Anterior cingulate cortex (tissue), 58 donors: ENCODE measurements at regions not wholly inside any gene's neighbourhood (a gene's known extent, or its start where the extent isn't known, plus 50 kb on each side); places are given as distances from the start of the nearest gene placed in this dataset.

Source experiments
- DNase-seq, 58 donors: peaks; one replicate each; lab custom pipeline; 2025; lab: John Stamatoyannopoulos, UW

- DNase-seq = peak in 1 of 58 donors; percentile 35
Measured at GRCh38 chr2:167388901-167389300, 500.6 kb downstream of the XIRP2 start.

DNA sequence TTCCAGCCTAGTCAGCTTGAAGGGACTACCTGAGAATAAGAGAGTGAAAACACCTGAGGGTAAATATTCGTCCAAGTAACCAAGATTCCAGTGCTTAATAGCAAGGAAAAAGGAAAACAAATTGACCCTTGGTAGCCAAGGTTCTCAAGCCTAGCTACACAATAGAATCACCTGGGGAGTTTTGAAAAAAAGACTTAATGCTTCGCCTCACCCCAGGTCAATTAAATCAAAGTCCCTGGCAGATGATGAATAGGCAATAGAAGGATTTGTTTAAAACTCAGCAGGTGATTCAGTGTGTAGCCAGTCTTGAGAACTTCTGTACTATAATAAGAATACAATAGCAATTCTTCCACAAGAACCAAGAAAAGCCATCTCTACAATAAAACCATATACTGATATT is 500.2 kb downstream of the XIRP2 start:
- no peak for DNase-seq

DNA sequence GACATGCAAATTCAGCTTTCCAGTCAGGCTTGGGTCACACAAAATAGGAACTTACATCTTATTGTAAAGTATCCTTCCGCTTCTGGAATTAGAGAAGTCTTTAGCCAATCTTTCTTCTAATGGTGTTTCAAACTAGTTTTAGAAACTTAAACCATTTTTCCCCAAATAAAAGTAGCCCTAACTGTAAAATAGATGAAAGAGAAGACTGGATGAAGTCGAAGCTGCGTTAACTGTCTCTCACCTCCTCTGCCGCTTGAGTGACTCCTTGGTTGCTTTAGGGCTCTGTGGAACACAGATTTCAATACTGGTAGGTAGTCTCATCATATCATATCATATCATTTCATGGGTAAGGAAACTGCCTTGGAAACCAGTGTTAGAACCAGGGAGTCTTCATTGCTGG is 498.4 kb downstream of the XIRP2 start:
- DNase-seq = no peak

DNA sequence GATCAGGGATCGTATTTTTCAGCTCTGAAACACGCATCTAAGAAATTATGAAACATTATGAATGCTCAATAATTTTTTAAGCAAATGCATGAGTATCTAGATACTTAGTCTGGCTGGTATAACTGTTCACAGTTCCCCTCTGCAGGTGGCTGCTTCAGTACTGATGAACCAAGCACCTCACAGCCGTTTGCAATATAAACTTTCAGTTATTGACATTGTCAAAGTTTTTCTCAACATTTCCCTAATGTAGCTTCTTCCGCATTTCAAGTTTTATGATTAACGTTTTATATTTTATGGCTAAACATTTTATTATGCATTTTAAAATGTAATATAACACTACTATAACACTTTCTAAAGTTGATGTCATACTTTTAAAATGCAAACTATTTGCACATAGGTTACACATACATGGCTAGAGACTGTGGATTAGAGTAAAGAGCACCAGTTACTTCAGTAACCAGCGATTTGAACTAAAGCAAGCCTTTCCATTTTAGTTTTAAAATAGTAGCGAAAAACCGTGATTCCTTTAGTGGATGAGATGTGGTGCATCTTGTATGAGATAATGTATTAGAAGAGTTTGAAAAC is 495.4 kb downstream of the XIRP2 start:
- no peak for DNase-seq

DNA sequence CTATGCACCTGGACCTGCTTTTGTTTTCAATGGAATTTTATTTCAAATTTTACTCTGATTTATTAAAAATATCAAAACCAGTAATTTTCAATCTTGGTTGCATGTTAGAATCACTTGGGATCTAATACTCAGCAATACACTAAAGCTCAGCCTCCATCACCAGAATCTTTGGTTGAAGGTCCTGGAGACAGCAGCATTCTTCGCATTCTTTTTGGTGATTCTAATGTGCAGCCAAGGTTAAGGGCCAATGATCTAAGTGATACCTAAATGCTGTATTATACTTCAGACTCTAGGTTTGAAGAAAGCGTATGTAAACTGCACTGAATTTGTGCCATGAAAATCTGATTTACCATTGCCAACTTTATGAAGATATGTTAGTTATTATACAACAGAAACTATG is 493.1 kb downstream of the XIRP2 start:
- no peak for DNase-seq

GRCh38 chr2:167380555-167380954 is 492.3 kb downstream of the XIRP2 start:
- no peak for DNase-seq

GRCh38 chr2:167380094-167380493 is 491.8 kb downstream of the XIRP2 start:
- DNase-seq = no peak

GRCh38 chr2:167369083-167369482 is 480.8 kb downstream of the XIRP2 start:
- no peak for DNase-seq

- no peak for DNase-seq
Measured at GRCh38 chr2:167368371-167368770, 480.1 kb downstream of the XIRP2 start.

- DNase-seq = no peak
Measured at GRCh38 chr2:167365216-167365615, 476.9 kb downstream of the XIRP2 start.

GRCh38 chr2:167361426-167361825 is 473.1 kb downstream of the XIRP2 start:
- DNase-seq = no peak

- no peak for DNase-seq
Measured at GRCh38 chr2:167355821-167356220, 467.5 kb downstream of the XIRP2 start.

DNA sequence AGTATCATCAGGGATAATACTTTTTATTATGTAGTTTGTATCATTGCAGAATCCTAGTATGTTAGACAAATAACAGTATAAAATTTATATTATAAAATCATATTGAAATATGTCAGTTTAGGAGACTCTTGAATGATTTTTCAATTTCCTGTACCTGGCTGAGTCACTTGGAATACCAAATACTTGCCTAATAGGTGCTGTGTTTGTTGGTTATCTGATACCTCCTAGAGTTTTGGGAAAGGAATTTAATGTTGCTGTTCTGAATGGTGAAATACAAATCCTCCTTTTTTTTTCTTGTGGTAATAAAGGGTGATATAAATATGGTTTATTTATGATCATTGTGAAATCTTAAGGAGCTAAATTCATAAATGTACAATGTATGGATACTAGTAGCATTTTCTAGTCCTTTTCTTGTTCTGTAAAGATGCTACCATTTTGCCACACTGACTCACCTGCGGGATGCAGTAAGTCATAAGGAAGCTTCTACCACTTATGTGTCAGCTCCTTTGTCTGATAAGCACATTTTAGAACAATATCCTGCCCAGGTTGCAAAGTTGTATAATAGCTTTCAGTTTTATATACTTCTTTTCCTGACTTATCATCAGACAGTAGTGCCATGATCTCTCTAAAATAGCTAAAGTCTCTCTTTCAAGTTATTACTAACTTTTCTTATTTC is 465.5 kb downstream of the XIRP2 start:
- no peak for DNase-seq

GRCh38 chr2:167345559-167345958 is 457.3 kb downstream of the XIRP2 start:
- DNase-seq = no peak

DNA sequence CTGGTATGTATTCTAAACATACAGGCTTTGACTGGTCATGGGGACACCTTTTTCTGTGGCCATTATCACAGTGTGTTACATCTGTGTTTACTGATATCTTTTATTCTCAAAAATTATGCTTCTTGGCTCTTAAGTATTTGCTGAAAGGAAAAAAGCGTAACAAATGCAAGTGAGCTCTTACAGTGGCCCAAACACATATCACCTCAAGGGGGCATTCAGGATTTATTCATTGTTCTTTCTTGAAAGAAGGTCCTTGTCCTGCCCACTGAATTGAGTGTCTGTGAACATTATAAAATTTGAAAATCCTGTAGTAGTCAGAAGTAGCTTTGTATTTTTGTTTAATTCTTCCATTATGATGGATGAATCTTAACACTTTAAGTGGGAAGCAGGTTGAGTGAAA is 454.5 kb downstream of the XIRP2 start:
- DNase-seq = no peak

GRCh38 chr2:167340322-167340721 is 452.0 kb downstream of the XIRP2 start:
- no peak for DNase-seq

DNA sequence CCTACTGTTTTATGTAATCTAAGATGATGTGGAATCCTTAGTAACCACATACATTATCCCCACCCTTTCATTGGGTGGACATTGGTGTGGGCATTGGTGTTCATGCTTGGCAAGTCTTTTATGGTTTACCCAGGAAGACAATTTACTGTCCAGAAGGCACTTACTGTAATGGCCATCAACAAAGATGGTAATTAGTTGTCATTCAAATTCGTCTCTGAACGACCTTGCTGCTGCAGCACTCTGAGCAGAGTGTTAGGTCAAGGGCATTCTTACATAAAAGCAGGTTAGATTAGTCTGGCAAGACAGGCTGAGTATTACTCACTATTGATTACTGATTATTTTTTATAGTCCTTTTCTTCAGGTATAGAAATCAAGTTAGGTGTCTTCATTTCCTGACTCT is 447.9 kb downstream of the XIRP2 start:
- DNase-seq = no peak

GRCh38 chr2:167335541-167335992 is 447.3 kb downstream of the XIRP2 start:
- DNase-seq = no peak

GRCh38 chr2:167334146-167334742 is 446.0 kb downstream of the XIRP2 start:
- no peak for DNase-seq

DNA sequence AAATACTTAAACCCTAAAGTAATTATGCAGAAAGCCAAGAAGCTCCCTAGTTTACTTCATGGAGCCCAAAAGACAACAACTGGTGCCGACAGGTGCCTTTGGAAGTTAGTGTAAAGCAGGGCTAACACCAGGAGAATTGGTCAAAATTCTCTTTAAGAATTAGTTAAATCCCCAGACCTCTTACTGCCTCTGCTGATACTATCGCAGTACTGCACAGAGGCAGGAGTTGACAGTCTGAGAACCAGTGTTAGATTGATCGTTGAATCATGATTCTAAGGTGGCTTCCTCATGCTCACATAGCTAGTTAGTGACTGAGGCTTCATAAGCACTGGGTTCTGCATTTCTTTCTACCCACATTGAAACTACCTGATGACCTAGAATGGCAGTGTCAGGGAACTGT is 445.0 kb downstream of the XIRP2 start:
- DNase-seq = no peak

DNA sequence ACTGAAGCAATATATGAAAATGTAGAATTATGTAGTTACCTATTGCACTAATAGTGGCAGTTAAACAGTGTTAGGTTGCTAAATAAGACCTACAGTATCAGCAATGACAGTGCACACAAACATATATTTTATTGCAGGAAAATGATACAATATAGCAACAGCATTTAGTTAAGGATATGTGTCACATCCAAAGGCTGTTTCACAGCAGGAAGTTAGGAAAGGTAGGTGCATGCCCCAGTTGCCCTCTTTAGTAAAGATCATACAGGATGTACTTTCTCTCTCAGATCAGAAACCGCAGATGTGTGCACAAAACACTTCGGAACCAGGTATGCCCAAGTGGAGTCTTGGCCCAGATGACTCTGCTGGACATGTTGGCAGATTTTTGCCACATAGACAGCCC is 444.1 kb downstream of the XIRP2 start:
- DNase-seq = no peak

GRCh38 chr2:167331636-167332232 is 443.5 kb downstream of the XIRP2 start:
- no peak for DNase-seq
